ENCODE measurements at regions not wholly inside any gene's neighbourhood (a gene's known extent, or its start where the extent isn't known, plus 50 kb on each side); places are given as distances from the start of the nearest gene placed in this dataset.
A peak's percentile ranks its signal among the peaks of the same experiment; 100 is the strongest.
"Not testable (repeated sequence)": the region's sequence is repeated elsewhere in the genome, so short reads cannot be mapped to it uniquely, and the experiment has no call there.

DNA sequence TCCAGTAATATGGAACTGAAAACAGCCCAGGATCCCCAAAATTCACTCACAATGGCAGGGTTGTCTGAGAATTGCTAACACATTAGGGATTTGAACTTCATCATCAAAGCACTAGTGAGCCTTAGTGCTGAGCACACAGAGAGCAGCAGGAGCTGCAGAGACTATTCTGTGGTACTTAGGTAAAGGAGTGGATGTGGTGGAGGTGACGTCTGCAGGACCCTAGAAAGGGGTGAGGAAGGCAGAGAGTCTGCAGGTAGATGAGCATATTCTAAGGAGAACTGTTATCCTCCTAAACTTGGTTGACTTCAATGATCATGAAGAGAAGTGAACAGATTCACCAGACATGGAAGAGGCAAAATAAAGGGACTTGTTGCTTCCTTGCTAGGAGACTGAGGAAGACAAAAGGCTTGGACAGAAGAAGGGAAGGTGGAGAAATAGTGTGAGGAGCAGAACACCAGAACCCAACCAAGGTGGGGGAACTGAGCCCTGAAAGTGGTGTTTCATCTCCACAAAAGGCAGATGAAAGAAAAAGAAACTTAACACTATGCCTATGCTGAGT lies 1164.0 kb downstream of the TMEM121 start:
- no peak for DNase-seq
- Mint-ChIP-seq H3K4me1 (peaks cover 11% of the 10 kb centered on the region), H3K27ac (no peak overlapping the region), H3K4me3 (no peak overlapping the region), H3K36me3 (ENCODE audit: low read depth) (no peaks in the 10 kb centered on the region), H3K9me3 (no peaks in the 10 kb centered on the region), H3K27me3 (peaks cover 3% of the 10 kb centered on the region)
- no peak for ATAC-seq (ENCODE audit: low read depth)
- CTCF ChIA-PET, result interaction anchor here (1.0 to 1.9 kb wide), 4 partner anchors 19 to 28 kb away, joined by 3 to 5 read pairs (median 4); no protein-coding TSS in a partner anchor
- intact Hi-C loops (cut with micrococcal nuclease), result no loop called here
- POLR2A ChIA-PET, result no interaction called here
- TF ChIP-seq, protein P1, sequence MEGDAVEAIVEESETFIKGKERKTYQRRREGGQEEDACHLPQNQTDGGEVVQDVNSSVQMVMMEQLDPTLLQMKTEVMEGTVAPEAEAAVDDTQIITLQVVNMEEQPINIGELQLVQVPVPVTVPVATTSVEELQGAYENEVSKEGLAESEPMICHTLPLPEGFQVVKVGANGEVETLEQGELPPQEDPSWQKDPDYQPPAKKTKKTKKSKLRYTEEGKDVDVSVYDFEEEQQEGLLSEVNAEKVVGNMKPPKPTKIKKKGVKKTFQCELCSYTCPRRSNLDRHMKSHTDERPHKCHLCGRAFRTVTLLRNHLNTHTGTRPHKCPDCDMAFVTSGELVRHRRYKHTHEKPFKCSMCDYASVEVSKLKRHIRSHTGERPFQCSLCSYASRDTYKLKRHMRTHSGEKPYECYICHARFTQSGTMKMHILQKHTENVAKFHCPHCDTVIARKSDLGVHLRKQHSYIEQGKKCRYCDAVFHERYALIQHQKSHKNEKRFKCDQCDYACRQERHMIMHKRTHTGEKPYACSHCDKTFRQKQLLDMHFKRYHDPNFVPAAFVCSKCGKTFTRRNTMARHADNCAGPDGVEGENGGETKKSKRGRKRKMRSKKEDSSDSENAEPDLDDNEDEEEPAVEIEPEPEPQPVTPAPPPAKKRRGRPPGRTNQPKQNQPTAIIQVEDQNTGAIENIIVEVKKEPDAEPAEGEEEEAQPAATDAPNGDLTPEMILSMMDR (IDR thresholded peaks at IDR 0.05), result no peak

DNA sequence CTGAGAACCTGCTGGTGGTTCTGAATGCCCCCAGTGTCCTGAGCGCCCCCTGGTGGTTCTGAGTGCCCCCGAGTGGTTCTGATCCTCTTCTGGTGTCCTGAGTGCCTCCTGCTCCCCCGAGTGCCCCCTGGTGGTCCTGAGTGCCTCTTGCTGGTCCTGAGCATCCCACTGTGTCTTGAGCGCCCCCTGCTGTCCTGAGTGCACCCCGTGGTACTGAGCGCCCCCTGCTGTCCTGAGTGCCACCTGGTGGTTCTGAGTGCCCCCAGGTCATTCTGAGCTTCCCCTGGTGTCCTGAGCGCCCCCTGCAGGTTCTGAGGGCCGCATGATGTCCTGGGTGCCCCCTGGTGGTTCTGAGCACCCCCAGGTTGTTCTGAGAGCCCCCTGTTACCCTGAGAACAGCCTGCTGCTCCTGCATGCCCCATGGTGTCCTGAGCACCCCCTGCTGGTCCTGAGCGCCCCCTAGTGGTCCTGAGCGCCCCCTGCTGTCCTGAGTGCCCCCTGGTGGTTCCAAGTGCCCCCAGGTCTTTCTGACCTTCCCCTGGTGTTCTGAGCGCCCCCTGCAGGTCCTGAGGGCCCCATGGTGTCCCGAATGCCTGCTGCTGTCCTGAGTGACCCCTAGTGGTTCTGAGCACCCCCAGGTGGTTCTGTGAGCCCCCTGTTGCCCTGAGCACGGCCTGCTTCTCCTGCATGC lies 1165.4 kb downstream of the TMEM121 start:
- POLR2A ChIA-PET, result no interaction called here
- Mint-ChIP-seq H3K27ac (no peak overlapping the region), H3K4me1 (peaks cover 13% of the 10 kb centered on the region), H3K27me3 (no peaks in the 10 kb centered on the region), H3K9me3 (no peaks in the 10 kb centered on the region), H3K4me3 (no peak overlapping the region), H3K36me3 (ENCODE audit: low read depth) (no peaks in the 10 kb centered on the region)
- intact Hi-C loops (cut with micrococcal nuclease), result no loop called here
- ATAC-seq (ENCODE audit: low read depth) (peak; percentile 53), DNase-seq (peak; percentile 44)
- TF ChIP-seq, protein P1 (IDR thresholded peaks at IDR 0.05), result no peak
- CTCF ChIA-PET, result interaction anchor here (1.3 to 1.9 kb wide), 2 partner anchors 24 to 30 kb away, joined by 4 to 5 read pairs; no protein-coding TSS in a partner anchor

DNA sequence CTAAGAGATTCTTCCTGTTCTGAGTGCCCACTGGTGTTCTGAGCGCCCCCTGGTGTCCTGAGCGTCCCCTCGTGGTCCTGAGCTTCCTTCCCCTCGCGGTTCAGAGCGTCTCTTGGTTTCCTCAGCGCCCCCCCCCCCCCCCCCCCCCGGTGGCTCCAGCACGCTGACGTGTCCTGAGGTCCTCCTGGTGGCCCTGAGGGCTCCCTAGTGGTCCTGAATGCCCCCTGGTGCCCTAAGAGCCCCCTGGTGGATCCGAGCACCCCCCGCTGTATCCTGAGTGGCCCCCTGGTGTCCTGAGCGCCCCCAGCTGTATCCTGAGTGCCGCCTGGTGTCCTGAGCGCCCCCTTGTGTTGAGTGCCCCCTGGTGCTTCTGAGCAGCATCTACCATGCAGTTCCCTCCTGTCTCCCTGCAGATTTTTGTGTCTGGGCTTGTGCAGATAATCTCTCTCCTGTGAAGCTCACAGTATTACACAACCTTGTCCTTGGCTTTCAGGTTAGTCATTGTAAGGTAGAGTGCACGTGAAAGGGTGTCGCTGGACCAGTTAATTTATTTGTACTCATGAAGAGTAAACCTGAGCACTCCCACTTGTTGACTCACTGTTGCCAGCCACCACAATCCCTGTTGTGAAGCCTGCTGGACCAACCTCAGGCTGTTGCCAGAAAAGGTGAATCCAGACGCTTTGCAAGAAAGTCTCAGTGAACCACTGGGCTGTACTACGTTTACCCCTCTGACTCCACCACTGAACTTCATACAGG lies 1168.4 kb downstream of the TMEM121 start:
- TF ChIP-seq, protein P1 (IDR thresholded peaks at IDR 0.05), result no peak
- Mint-ChIP-seq H3K27ac (no peak overlapping the region), H3K4me3 (peak overlapping the region; percentile 29), H3K4me1 (peaks cover 24% of the 10 kb centered on the region), H3K27me3 (no peaks in the 10 kb centered on the region), H3K36me3 (ENCODE audit: low read depth) (no peaks in the 10 kb centered on the region), H3K9me3 (no peaks in the 10 kb centered on the region)
- DNase-seq (peak; percentile 46), ATAC-seq (ENCODE audit: low read depth) (peak; percentile 53)
- CTCF ChIA-PET, result interaction anchor here (1.1 to 2.4 kb wide), 5 partner anchors 16 to 46 kb away, joined by 3 to 18 read pairs (median 4); no protein-coding TSS in a partner anchor
- POLR2A ChIA-PET, result interaction anchor here (0.7 kb wide), 1 partner anchor 170 kb away, joined by 4 read pairs; no protein-coding TSS in a partner anchor
- intact Hi-C loops (cut with micrococcal nuclease), result no loop called here

DNA sequence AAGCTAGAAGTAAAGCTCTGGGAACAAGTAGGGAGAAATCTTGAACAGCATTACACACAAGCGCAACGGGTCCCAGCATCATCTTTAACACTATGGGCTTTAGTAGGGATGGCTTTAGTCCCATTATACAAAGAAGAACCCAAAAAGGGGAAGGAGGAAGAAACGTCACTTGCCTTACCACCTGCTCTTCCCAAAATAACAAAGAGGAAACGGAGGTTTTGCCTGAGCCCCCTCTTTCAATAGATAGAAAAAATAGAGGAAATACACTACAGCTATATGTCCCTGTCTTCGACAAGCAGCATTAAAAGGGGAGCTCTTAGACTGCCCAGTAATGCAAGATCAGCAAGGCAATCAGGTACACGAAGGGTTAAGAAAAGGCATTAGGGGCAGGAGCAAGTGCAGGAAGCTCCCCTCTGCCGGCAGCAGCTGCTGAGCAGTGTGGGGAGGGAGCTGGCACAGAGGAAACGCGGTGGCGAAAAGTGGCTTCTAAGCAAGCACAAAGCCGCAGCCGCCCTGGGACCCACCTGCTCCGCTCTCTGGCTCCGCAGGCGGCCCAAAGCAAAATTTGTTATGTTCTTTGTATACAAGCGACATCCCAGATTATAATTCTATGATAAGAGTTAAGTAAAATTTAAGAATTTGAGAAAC lies 1172.4 kb downstream of the TMEM121 start:
- H3K27me3 Mint-ChIP-seq; CTCF ChIA-PET; DNase-seq; H3K36me3 Mint-ChIP-seq (ENCODE audit: low read depth); POLR2A ChIA-PET; H3K9me3 Mint-ChIP-seq; intact Hi-C loops (cut with micrococcal nuclease): not testable (repeated sequence)
- Mint-ChIP-seq H3K27ac (peak overlapping the region; percentile 69), H3K4me1 (peaks cover 31% of the 10 kb centered on the region), H3K4me3 (peak overlapping the region; percentile 50)
- ATAC-seq (ENCODE audit: low read depth), result peak; percentile 75

DNA sequence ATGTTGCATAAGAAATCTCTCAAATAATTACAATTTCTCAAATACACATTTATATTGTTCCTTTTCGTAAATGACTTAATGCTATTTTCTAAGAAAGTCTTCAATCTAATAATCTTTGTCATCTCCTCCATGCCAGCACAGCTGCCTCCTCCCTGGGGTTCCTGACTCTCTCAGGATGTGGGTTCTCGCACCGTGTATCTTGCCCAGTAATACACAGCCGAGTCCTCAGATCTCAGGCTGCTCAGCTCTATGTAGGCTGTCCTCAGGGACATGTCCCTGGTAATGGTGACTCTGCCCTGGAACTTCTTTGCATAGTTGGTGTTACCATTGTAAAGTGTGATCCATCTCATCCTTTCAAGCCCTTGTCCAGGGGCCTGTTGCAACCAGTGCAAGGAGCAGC lies 1177.3 kb downstream of the TMEM121 start:
- DNase-seq; CTCF ChIA-PET; intact Hi-C loops (cut with micrococcal nuclease); ATAC-seq (ENCODE audit: low read depth); H3K27me3 Mint-ChIP-seq; H3K9me3 Mint-ChIP-seq; H3K27ac Mint-ChIP-seq; H3K4me3 Mint-ChIP-seq; POLR2A ChIA-PET; H3K36me3 Mint-ChIP-seq (ENCODE audit: low read depth): not testable (repeated sequence)
- H3K4me1 Mint-ChIP-seq, result peaks cover 23% of the 10 kb centered on the region

DNA sequence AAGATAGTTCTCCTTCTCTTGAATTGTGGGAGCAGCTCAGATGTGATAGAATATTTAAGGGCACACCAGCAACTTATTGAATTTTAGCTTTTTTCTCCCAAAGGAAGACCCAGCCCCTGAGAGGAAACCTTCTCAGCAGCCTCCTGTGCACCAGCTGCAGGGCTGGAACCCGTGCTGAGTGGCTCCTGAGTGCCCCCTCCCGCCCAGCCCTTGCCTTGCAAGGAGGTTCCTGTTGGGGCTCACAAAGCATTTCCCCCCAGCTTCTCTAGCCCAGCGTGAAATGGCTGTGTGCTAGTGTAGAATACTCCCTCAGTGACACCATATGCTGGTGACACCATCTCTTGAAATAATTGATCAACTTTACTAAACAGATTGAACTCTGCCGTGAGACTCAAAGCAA lies 1180.1 kb downstream of the TMEM121 start:
- peaks cover 11% of the 10 kb centered on the region for H3K4me1 Mint-ChIP-seq
- CTCF ChIA-PET; H3K27me3 Mint-ChIP-seq; H3K36me3 Mint-ChIP-seq (ENCODE audit: low read depth); H3K4me3 Mint-ChIP-seq; intact Hi-C loops (cut with micrococcal nuclease); POLR2A ChIA-PET; H3K27ac Mint-ChIP-seq; H3K9me3 Mint-ChIP-seq; DNase-seq: not testable (repeated sequence)
- ATAC-seq (ENCODE audit: low read depth), result peak; percentile 65

DNA sequence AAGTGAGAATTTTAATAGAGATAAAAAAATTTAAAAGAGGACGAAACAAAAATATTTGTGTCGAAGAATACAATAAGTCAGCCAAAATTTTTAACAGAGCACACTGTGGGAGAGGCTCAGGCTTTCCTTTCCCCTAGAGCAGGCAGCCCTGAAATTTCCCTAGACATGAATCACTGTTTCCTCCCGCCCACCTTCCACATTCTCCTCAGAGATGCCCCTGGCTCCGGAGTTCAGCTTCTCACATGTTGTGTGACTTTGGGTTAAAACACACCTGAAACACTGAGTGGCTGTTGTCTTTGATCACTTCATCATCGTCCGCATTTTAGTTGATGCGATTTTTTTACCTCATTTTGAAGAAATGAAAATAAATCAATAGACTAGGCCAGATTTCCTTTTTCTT lies 1183.8 kb downstream of the TMEM121 start:
- peaks cover 21% of the 10 kb centered on the region for H3K4me1 Mint-ChIP-seq
- H3K36me3 Mint-ChIP-seq (ENCODE audit: low read depth); H3K9me3 Mint-ChIP-seq; ATAC-seq (ENCODE audit: low read depth); POLR2A ChIA-PET; H3K27me3 Mint-ChIP-seq; intact Hi-C loops (cut with micrococcal nuclease); H3K4me3 Mint-ChIP-seq; DNase-seq; H3K27ac Mint-ChIP-seq: not testable (repeated sequence)
- CTCF ChIA-PET, result interaction anchor here (1.3 to 2.1 kb wide), 2 partner anchors 16 to 47 kb away, joined by 4 to 6 read pairs; no protein-coding TSS in a partner anchor

DNA sequence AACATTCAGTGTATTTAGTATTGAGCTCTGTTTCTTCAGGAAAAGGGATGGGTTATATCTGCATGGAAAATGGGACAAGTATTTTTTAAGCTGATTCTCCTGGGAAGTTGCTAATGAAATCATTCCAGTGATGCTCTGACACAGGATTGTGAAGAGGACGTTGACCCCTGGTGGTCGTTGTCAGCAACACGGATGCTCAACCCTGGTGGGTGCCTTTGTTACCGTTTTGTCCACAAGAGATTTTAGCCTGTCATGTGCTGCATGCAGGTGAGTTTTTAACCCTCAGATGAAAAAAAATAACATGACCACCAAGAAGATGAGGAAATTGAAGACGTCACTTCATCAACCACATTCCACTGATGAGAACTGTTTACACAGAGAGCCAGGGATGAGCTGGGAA lies 1186.1 kb downstream of the TMEM121 start:
- H3K9me3 Mint-ChIP-seq; ATAC-seq (ENCODE audit: low read depth); intact Hi-C loops (cut with micrococcal nuclease); H3K27ac Mint-ChIP-seq; H3K27me3 Mint-ChIP-seq; H3K4me3 Mint-ChIP-seq; H3K36me3 Mint-ChIP-seq (ENCODE audit: low read depth); POLR2A ChIA-PET; DNase-seq: not testable (repeated sequence)
- CTCF ChIA-PET, result interaction anchor here (1.0 to 1.9 kb wide), 7 partner anchors 18 to 160 kb away, joined by 3 to 6 read pairs (median 4); no protein-coding TSS in a partner anchor
- H3K4me1 Mint-ChIP-seq, result peaks cover 19% of the 10 kb centered on the region
